Psoas muscle (tissue), 7 donors: ENCODE measurements at regions not wholly inside any gene's neighbourhood (a gene's known extent, or its start where the extent isn't known, plus 50 kb on each side); places are given as distances from the start of the nearest gene placed in this dataset.

Experiments
- ATAC-seq, 4 donors: fragments of 200-7000 bp; cut with Tn5 transposase; one replicate each; pipeline ENCODE4 v1.9.1; 2020; ENCODE audit warnings: moderate library complexity in 3 of 4, mild to moderate bottlenecking in 2 of 4
- DNase-seq, 2 donors: peaks; one replicate each; pipeline ENCODE4 v3.0.0-alpha.2; 2020
- H3K27ac ChIP-seq: fragments of 200-600 bp; one replicate; pipeline ENCODE4 v1.8.0; 2022
- H3K27me3 ChIP-seq, 3 donors: fragments of 200-600 bp in 1 of 3; one replicate each; pipeline versions ENCODE4 v1.6.1 to v1.8.0; 2013 to 2022; ENCODE audit warnings: low read length in 2 of 3, mild to moderate bottlenecking in 2 of 3, moderate library complexity in 1 of 3; ENCODE audit not compliant: insufficient read depth in 3 of 3
- H3K36me3 ChIP-seq, 2 donors: fragments of 200-600 bp in 1 of 2; one replicate each; pipeline versions ENCODE4 v1.6.1 to v1.8.0; 2013 to 2022; ENCODE audit warnings: low read depth in 1 of 2, mild to moderate bottlenecking in 1 of 2, moderate library complexity in 1 of 2; ENCODE audit not compliant: insufficient read depth in 1 of 2
- H3K4me1 ChIP-seq: fragments of 200-600 bp; one replicate; pipeline ENCODE4 v1.8.0; 2022
- H3K4me3 ChIP-seq: fragments of 200-600 bp; one replicate; pipeline ENCODE4 v1.8.0; 2022; ENCODE audit warnings: mild to moderate bottlenecking
- H3K9me3 ChIP-seq: fragments of 200-600 bp; one replicate; pipeline ENCODE4 v1.8.0; 2022
- CTCF ChIP-seq: fragments of 200-600 bp; IDR thresholded peaks from one replicate; pipeline ENCODE4 v1.8.0; 2022; ENCODE audit warnings: antibody characterized with exemption
- WGBS, 3 donors: extraction: QIAGEN DNeasy Blood & Tissue Kit; methylation state at CpG; one replicate each; pipeline versions ENCODE4 v1.1.6 to v1.1.7; 2013; 5-methylcytosine and 5-hydroxymethylcytosine counted together
- intact Hi-C, 2 donors: fragments of 100-400 bp; cut with DNase I; formaldehyde crosslinking; loops; one replicate each; pipeline versions ENCODE4 v1.11.0 to v1.14.2; 2022
- donor health status: healthy with polysubstance abuse.
- donor health status: DM: no; HTN: no; CAD: no; lungs with moderate emphysema.
- donor health status: Bipolar disorder and iron deficiency.
- donor health status: healthy.
- donor health status: DM: yes; HTN: yes; CAD: no.
- donor health status: DM: no; HTN: no; CAD: no.
- donor health status: DM: yes; HTN: yes; CAD: no.

- no peak for TF ChIP-seq CTCF
- no peaks in the 10 kb centered on the region for H3K9me3 ChIP-seq
- H3K27me3 ChIP-seq = no peaks in the 10 kb centered on the region
- 32 to 47% (median 34%) methylated on average over 7 of the region's 7 CpGs for WGBS, 3 donors
- no peak for ATAC-seq
- no peak for DNase-seq
- no peak overlapping the region for H3K4me3 ChIP-seq
- H3K27ac ChIP-seq = no peak overlapping the region
- no peaks in the 10 kb centered on the region for H3K4me1 ChIP-seq
- H3K36me3 ChIP-seq = no peaks in the 10 kb centered on the region
- intact Hi-C loops = no loop called here
These were observed 156.3 kb downstream of the SLC16A9 start for GRCh38 chr10:59553162-59553900.

- TF ChIP-seq CTCF = no peak
- Histone ChIP-seq H3K27ac (no peak overlapping the region), H3K4me1 (no peaks in the 10 kb centered on the region), H3K9me3 (no peaks in the 10 kb centered on the region), H3K36me3 (no peaks in the 10 kb centered on the region), H3K27me3 (no peaks in the 10 kb centered on the region), H3K4me3 (no peak overlapping the region)
- no peak for DNase-seq
- WGBS, 3 donors = 80 to 93% (median 93%) methylated on average over 4 of the region's 4 CpGs
- intact Hi-C loops = no loop called here
- ATAC-seq = no peak
These were observed 159.6 kb downstream of the SLC16A9 start for GRCh38 chr10:59550061-59550460.

GRCh38 chr10:59538623-59539022 lies 171.0 kb downstream of the SLC16A9 start:
- H3K9me3 ChIP-seq = no peaks in the 10 kb centered on the region
- no peaks in the 10 kb centered on the region for H3K27me3 ChIP-seq
- no peak for ATAC-seq
- no peak overlapping the region for H3K27ac ChIP-seq
- 91 to 95% (median 93%) methylated on average over 11 of the region's 11 CpGs for WGBS, 3 donors
- TF ChIP-seq CTCF = no peak
- DNase-seq = no peak
- no peaks in the 10 kb centered on the region for H3K4me1 ChIP-seq
- no peak overlapping the region for H3K4me3 ChIP-seq
- intact Hi-C loops = no loop called here
- H3K36me3 ChIP-seq = no peaks in the 10 kb centered on the region

GRCh38 chr10:59537501-59537900 lies 172.1 kb downstream of the SLC16A9 start:
- no peak overlapping the region for H3K27ac ChIP-seq
- intact Hi-C loops = no loop called here

More at GRCh38 chr10:59537501-59537900, 172.1 kb downstream of the SLC16A9 start:
- WGBS, 3 donors = 44 to 51% (median 45%) methylated on average over 4 of the region's 4 CpGs
- ATAC-seq (no peak), DNase-seq (no peak)
- no peak for TF ChIP-seq CTCF
- Histone ChIP-seq H3K4me3 (no peak overlapping the region), H3K9me3 (no peaks in the 10 kb centered on the region), H3K36me3 (no peaks in the 10 kb centered on the region), H3K4me1 (no peaks in the 10 kb centered on the region), H3K27me3 (no peaks in the 10 kb centered on the region)
